Activated naive CD4-positive, alpha-beta T cell treated with anti-CD3 and anti-CD28 coated beads, Interleukin-2, amount 50 U/mL, for 24 hours (primary cell): ENCODE measurements at regions not wholly inside any gene's neighbourhood (a gene's known extent, or its start where the extent isn't known, plus 50 kb on each side); places are given as distances from the start of the nearest gene placed in this dataset.

Source experiments
- H3K27ac Mint-ChIP-seq: one replicate; pipeline ENCODE4 v1.8.0; 2021; ENCODE audit warnings: mild to moderate bottlenecking, mixed read lengths
- H3K27me3 Mint-ChIP-seq: one replicate; pipeline ENCODE4 v1.8.0; 2021; ENCODE audit warnings: mixed read lengths
- H3K36me3 Mint-ChIP-seq: one replicate; pipeline ENCODE4 v1.8.0; 2021; ENCODE audit warnings: mixed read lengths
- H3K4me1 Mint-ChIP-seq: one replicate; pipeline ENCODE4 v1.8.0; 2021; ENCODE audit warnings: mixed read lengths
- H3K4me3 Mint-ChIP-seq: one replicate; pipeline ENCODE4 v1.8.0; 2021; ENCODE audit warnings: mild to moderate bottlenecking, mixed read lengths
- H3K9me3 Mint-ChIP-seq: one replicate; pipeline ENCODE4 v1.8.0; 2021; ENCODE audit warnings: mixed read lengths

DNA sequence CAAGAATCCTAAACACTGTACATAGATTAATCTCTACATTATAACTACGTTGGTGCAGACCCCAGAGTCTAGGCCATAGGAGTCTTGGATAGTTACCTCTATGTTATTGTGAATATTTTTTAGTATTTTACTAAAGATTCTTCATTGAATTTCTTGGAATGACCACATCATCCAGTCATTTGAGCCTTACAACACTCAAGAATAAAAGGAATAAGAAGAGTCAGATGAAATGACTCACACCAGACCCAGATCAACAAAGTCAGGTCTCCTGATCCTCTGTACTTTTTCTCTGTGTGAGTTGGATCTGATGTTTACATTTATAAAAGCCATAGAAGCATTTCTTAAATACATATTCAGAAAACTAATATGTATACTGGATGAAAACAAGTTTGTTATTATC is 179.2 kb upstream of the ARHGAP20 start:
- Mint-ChIP-seq H3K27me3 (no peaks in the 10 kb centered on the region), H3K9me3 (no peaks in the 10 kb centered on the region), H3K27ac (no peak overlapping the region), H3K4me3 (no peak overlapping the region), H3K36me3 (no peaks in the 10 kb centered on the region), H3K4me1 (no peaks in the 10 kb centered on the region)

DNA sequence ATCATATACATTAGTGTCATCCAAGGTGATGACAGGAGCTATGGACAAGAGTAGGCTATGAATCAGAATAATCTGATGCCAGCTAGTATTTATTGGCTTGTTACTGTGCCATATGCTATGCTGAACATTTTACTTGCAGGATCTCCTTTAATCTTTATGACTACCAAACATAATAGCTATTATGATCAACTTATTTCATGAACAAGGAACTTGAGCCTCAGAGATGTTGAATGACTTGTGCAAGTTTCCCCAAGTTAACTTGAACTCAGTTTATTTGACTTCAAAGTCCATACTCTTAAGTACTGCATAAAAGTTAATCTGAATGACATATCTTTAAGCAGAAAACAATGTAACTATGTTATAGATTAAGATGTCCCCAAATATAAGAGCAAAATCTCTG is 178.8 kb upstream of the ARHGAP20 start:
- H3K9me3 Mint-ChIP-seq = no peaks in the 10 kb centered on the region
- no peaks in the 10 kb centered on the region for H3K27me3 Mint-ChIP-seq
- no peak overlapping the region for H3K4me3 Mint-ChIP-seq
- no peaks in the 10 kb centered on the region for H3K36me3 Mint-ChIP-seq
- no peak overlapping the region for H3K27ac Mint-ChIP-seq
- no peaks in the 10 kb centered on the region for H3K4me1 Mint-ChIP-seq

DNA sequence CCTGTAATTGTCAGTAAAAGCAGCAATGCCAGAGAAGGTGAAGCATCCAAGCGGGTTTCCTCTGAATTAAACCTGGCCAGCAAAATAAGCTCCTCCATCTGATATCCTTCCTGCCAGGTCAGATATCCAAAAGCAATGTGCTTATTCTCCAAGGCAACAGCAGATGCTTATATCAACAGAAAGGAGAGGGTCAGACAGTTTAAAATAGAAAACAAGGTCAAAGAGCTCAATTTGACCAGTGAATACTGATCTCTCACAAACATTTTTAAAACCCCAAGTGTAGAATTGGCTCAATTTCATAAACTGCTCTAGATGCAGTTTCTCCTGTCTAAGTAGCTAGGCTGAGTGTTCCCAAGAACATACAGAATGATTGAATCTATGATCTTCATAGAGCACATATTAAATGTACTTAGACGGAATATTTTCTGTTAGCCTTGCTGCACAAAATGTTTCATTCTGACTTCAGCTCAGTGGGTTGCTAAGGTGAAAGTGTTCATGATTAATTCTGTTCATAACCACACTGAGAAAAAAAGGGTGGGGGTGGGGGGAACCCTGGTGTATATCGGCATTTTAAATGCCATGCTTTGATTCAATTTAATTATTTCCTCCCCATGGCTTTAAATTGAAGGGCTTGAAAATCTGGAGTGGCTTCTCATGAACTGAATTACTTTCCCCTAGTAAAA is 174.2 kb upstream of the ARHGAP20 start:
- Mint-ChIP-seq H3K27me3 (no peaks in the 10 kb centered on the region), H3K27ac (no peak overlapping the region), H3K4me3 (no peak overlapping the region), H3K4me1 (no peaks in the 10 kb centered on the region), H3K9me3 (no peaks in the 10 kb centered on the region), H3K36me3 (no peaks in the 10 kb centered on the region)

DNA sequence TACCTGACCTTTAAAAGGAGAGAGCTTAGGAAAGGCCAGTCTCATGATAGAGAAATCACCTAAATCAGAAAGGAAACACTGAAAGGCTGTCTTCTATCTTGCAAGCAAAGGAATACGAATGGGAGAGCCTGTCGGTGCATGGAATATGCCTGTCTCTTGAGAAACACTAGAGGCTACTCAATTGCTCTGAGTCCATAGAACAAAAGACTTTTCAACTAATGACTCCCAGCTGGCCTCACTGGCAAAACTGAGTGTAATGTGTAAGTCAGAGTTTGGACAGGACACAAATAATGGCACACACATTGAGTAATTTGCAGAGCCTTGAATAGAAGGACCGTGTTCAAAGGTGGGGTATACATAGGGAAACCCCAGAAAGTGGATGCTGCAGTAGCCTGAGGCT is 171.0 kb upstream of the ARHGAP20 start:
- H3K27ac Mint-ChIP-seq = no peak overlapping the region
- H3K27me3 Mint-ChIP-seq = no peaks in the 10 kb centered on the region
- no peaks in the 10 kb centered on the region for H3K9me3 Mint-ChIP-seq
- no peaks in the 10 kb centered on the region for H3K36me3 Mint-ChIP-seq
- no peak overlapping the region for H3K4me3 Mint-ChIP-seq
- H3K4me1 Mint-ChIP-seq = no peaks in the 10 kb centered on the region

DNA sequence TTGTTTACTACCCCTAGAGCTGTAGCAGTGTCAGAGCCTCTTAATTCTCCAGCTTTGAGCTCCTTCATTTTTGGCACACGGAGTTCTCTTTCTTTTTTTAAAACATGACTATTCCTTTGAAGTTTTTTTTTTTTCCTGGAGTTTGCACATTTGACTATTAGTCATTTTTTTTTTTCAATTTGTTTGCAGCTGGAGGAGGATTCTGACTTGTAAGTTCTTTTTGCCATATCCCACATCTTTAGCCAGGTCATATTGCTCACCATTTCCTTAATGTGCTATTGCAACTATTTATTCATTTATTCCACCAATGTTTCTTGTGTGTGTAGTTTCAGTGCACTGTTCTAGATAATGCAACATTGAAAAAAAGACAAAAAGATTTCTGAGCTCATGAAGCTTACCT is 166.3 kb upstream of the ARHGAP20 start:
- H3K36me3 Mint-ChIP-seq = no peaks in the 10 kb centered on the region
- H3K27ac Mint-ChIP-seq = no peak overlapping the region
- H3K4me3 Mint-ChIP-seq = no peak overlapping the region
- H3K9me3 Mint-ChIP-seq = no peaks in the 10 kb centered on the region
- H3K27me3 Mint-ChIP-seq = no peaks in the 10 kb centered on the region
- no peaks in the 10 kb centered on the region for H3K4me1 Mint-ChIP-seq

DNA sequence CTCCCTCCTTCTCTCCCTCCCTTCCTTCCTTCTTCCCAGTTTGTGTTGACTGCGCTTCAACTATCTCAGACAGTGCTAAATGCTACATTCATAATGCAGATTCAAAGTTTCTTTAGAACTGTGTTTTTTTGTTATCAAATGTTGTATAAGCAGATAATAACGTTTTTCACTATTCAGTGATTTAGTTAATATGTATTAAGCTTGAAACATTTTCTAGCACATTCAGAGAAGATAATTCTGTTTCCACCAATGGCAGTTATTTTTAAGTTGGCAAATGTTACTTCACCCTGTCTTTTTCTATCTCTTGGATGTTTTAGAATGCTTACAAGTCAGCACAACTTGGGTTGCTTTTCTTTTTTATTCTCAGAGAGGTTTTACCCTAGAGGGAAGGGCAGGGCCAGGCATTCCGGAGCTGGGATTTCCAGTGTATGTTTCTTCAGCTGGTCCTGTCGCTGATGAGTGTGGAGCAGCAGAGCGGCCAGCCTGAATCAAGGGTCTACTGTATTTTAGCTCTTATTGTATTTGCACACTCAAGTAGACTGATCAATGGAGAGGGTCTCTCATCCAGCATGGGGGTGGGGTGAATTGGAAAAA is 162.3 kb upstream of the ARHGAP20 start:
- Mint-ChIP-seq H3K4me3 (no peak overlapping the region), H3K36me3 (no peaks in the 10 kb centered on the region), H3K9me3 (no peaks in the 10 kb centered on the region), H3K27ac (no peak overlapping the region), H3K27me3 (no peaks in the 10 kb centered on the region), H3K4me1 (no peaks in the 10 kb centered on the region)

DNA sequence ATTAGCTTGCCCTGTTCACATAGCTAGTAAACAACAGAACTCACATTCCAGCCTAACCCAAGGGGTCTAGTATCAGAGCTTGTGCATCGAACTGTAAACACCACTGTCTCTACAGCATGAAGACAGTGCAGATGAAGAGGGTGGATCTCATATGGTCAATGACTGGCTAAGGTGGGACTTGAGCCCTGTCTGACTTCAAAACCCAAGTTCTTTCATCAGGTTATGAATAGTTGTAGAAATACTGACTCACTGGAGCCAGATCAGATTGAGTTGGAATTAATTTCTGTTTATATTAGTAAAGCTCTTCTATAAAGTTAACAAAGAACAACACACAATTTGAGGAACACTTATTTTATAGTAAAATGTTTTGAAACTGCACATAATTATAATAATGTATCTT is 161.7 kb upstream of the ARHGAP20 start:
- Mint-ChIP-seq H3K36me3 (no peaks in the 10 kb centered on the region), H3K4me1 (no peaks in the 10 kb centered on the region), H3K27me3 (no peaks in the 10 kb centered on the region), H3K4me3 (no peak overlapping the region), H3K27ac (no peak overlapping the region), H3K9me3 (no peaks in the 10 kb centered on the region)

DNA sequence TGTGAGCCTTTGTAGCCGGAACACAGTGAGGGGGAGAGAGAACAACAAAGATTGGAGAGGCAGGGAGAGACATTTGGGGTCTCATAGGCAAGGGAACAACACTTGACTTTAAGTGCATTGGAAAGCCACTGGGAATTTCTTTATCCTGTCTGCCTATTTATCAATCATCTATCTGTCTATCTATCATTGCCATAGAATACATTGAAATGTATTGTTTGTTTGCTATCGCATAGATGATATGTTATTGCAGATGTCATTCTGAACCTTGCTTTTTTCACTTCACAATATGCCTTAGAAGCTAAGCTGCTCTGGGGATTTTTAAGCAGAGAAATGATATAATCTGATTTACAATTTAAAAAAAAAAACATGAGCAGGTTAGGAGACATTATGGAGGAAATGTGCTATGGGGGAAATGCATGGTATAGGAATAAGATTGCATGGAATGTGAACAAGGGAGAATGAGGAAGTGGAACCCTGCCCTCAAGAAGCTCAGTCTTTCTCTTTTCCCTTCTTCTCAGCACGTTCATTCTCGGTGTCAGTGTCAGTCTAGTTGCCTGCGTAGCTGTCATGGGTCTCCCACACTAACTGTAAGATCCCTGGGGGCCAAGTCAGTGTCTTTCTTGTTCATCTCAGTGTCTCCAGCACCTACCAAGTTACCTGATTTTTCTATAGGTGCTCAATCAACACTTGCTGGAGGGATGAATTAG is 158.7 kb upstream of the ARHGAP20 start:
- H3K4me3 Mint-ChIP-seq = no peak overlapping the region
- peaks cover 1% of the 10 kb centered on the region for H3K27me3 Mint-ChIP-seq
- H3K27ac Mint-ChIP-seq = no peak overlapping the region
- no peaks in the 10 kb centered on the region for H3K36me3 Mint-ChIP-seq
- no peaks in the 10 kb centered on the region for H3K4me1 Mint-ChIP-seq
- H3K9me3 Mint-ChIP-seq = no peaks in the 10 kb centered on the region

DNA sequence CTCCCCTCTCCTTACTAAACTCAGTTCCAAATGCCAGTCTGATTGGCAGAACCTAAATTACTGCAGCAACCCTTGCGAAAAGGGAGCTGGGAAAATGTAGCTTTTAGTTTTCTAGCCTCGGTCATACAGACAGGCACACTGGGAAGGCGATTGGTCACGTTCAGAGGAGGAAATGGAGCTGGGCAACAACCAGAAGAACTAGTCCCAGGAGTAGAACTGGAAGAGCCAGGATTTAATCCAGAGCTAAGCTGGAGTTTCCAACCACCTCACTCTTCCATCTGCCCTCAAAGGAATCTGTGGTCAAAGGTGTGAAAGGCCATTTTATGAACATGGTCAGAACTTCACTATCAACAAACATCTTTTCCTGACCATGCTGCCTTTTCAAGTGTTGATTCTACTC is 155.7 kb upstream of the ARHGAP20 start:
- Mint-ChIP-seq H3K27me3 (peaks cover 1% of the 10 kb centered on the region), H3K9me3 (no peaks in the 10 kb centered on the region), H3K4me3 (no peak overlapping the region), H3K27ac (no peak overlapping the region), H3K4me1 (no peaks in the 10 kb centered on the region), H3K36me3 (no peaks in the 10 kb centered on the region)

DNA sequence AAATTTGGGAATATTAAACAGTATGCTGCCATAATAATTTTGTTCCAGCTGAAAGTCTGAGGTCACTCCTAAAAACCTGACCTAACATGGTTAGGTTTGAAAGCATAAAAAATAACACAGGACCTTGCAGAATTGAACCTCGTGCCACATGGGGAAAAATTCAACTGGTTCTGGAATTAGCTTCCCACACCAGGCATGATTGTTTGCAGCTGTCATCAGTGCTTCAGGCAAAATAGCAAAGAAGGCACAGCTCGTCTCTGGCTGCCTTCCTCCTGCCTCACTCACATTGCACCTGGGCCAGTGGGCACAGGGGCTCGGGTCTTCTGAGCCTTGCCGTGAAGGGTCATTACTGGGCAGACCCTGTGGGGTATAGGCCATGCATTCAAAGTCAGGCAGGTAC is 153.8 kb upstream of the ARHGAP20 start:
- Mint-ChIP-seq H3K36me3 (no peaks in the 10 kb centered on the region), H3K9me3 (no peaks in the 10 kb centered on the region), H3K27ac (no peak overlapping the region), H3K4me3 (no peak overlapping the region), H3K4me1 (no peaks in the 10 kb centered on the region), H3K27me3 (peaks cover 1% of the 10 kb centered on the region)

DNA sequence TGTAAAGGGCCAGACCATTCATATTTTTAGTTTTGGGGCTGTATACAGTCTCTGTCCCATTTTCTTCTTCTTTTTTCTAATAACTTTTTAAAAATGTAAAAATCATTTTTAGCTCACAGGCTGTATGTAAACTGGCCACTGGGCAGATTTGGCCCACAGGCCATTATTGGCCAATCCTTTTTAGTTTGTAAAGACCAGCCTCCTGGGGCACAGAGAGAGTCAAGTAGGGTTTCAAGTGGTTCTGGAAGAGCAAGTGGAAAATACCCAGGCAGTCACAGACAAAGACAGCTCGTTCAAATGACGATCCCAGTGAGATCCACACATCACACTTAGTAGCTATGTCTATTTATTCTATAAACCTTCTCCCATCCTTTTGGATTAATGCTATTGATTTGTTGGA is 150.2 kb upstream of the ARHGAP20 start:
- H3K4me1 Mint-ChIP-seq = no peaks in the 10 kb centered on the region
- no peaks in the 10 kb centered on the region for H3K9me3 Mint-ChIP-seq
- H3K4me3 Mint-ChIP-seq = no peak overlapping the region
- no peak overlapping the region for H3K27ac Mint-ChIP-seq
- H3K36me3 Mint-ChIP-seq = no peaks in the 10 kb centered on the region
- peaks cover 1% of the 10 kb centered on the region for H3K27me3 Mint-ChIP-seq

DNA sequence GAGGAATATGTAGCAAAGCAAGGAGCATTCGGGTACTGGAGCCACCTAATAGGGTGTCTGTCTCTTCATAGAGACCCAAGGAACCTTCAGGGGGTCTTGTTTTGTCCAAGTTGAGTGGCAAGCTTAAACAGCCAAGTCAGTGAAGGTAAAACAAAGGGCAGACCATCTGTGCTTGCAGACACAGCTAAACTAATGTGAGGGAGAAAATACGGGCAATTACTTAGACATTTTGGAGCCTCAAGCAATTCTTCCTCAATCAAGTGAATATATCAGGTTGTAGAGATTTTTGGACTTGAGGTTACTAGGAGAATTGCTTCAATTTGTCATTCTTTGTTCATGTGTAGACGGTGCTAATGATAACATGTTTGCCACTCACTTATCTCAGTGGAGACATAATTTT is 148.2 kb upstream of the ARHGAP20 start:
- Mint-ChIP-seq H3K27ac (no peak overlapping the region), H3K36me3 (no peaks in the 10 kb centered on the region), H3K9me3 (no peaks in the 10 kb centered on the region), H3K27me3 (no peaks in the 10 kb centered on the region), H3K4me1 (no peaks in the 10 kb centered on the region), H3K4me3 (no peak overlapping the region)

DNA sequence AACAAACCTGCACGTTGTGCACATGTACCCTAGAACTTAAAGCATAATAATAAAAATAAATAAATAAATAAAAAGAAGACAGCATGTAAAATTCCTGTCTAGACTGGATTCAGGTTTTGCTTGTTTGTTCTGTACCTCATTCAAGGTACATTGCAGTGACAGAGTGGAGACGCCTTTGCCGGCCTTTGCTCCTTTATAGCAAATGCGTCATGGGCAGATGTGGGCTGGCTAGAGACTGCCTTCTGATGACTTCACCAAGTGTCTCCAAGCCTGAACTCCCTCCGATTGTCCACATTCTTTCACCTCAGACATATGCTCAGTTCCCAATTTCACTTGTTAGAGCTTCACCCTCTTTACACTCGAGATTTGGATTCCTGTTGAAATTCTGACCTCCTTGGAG is 147.8 kb upstream of the ARHGAP20 start:
- no peaks in the 10 kb centered on the region for H3K36me3 Mint-ChIP-seq
- H3K4me3 Mint-ChIP-seq = no peak overlapping the region
- no peaks in the 10 kb centered on the region for H3K9me3 Mint-ChIP-seq
- no peaks in the 10 kb centered on the region for H3K4me1 Mint-ChIP-seq
- H3K27ac Mint-ChIP-seq = no peak overlapping the region
- no peaks in the 10 kb centered on the region for H3K27me3 Mint-ChIP-seq

DNA sequence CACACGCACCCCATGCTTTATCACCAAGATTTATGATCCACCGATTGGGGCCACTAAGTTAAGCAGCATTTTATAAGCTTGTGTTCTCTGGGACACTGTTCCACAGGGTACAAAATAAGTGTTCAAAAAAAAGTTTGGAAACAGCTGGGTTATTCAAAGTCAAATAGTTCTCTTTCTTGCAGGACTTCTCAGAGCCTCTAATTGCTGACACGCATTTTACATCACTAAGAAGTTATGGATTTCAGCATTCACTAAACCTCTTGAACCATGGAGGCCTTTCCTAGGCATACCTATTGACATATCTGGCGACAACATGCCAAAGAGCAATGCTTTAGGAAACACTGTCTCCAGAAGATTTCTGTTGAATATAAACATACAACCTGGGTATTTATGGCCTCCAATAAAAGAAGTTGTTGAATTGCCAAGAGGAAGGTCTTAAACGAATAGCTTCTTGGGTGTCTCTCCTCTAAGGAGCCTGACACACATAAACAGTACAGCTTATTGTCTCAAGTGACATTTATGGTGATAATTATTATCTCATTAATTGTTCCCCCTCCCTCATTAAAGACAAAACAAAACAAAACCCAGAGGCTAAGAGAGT is 147.1 kb upstream of the ARHGAP20 start:
- Mint-ChIP-seq H3K36me3 (no peaks in the 10 kb centered on the region), H3K4me3 (no peak overlapping the region)

DNA sequence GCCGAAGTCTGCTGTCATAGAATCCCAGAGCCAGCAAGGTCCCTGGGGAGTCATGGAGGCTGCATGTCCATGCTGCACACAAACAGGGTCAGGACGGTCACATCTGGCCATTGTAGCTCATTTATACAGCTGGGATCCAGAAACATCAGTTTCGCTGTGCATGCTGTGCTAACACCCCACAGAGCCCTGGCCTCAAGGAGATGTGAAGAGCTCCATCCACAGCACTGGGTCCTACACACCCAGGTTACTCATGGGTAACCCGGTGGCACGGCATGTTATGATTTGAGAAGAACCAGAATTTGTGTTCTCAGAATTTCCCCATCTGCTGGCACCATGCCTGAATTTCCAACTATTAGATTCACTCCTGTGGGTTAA is 146.3 kb upstream of the ARHGAP20 start:
- Mint-ChIP-seq H3K27me3 (no peaks in the 10 kb centered on the region), H3K4me3 (no peak overlapping the region), H3K4me1 (no peaks in the 10 kb centered on the region), H3K9me3 (no peaks in the 10 kb centered on the region), H3K27ac (no peak overlapping the region), H3K36me3 (no peaks in the 10 kb centered on the region)

More for the DNA sequence above, 147.1 kb upstream of the ARHGAP20 start:
- Mint-ChIP-seq H3K27me3 (no peaks in the 10 kb centered on the region), H3K9me3 (no peaks in the 10 kb centered on the region), H3K27ac (no peak overlapping the region), H3K4me1 (no peaks in the 10 kb centered on the region)

DNA sequence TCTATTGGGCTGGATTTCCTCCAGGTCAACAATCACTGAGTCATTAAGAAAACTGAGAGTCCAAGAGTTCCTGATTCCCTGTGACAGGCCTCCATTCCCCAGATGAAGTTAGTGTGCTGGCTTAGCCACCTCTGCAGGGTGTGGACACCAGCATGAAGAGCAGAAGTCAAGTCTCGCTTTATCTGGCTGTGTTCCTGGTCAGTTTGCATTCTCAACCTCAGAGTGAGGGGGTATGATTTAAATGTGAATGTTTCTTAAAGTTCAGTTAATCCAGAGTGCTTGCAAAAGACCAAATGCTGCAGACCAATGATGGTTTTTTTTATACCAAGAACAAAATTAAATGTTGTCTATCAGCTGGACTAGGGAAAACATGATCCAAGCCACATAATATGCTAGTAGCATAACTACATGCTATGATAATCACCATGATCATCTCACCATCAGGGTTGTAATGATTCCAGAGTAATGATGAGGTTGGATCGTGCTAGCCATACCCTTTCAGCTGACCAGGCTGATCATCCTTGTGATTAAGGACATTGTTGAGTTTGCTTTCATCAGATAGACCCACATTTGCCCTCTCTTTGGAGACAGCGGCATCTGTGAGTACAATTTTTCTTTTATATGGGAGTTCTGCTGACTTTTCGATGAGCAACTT is 145.8 kb upstream of the ARHGAP20 start:
- no peak overlapping the region for H3K27ac Mint-ChIP-seq
- H3K4me3 Mint-ChIP-seq = no peak overlapping the region
- no peaks in the 10 kb centered on the region for H3K4me1 Mint-ChIP-seq
- H3K27me3 Mint-ChIP-seq = no peaks in the 10 kb centered on the region
- no peaks in the 10 kb centered on the region for H3K9me3 Mint-ChIP-seq
- no peaks in the 10 kb centered on the region for H3K36me3 Mint-ChIP-seq
